HG03103 (cell line): ENCODE measurements at regions not wholly inside any gene's neighbourhood (a gene's known extent, or its start where the extent isn't known, plus 50 kb on each side); places are given as distances from the start of the nearest gene placed in this dataset.
"Not testable (repeated sequence)": the region's sequence is repeated elsewhere in the genome, so short reads cannot be mapped to it uniquely, and the experiment has no call there.

Source experiments
- ATAC-seq: cut with Tn5 transposase; IDR thresholded peaks from one replicate; pipeline ENCODE4 v1.9.1; 2021; ENCODE audit warnings: low read depth; ENCODE audit not compliant: unreplicated experiment

GRCh38 chr17:33983824-33984574 is 271.1 kb upstream of the CCL2 start:
- no peak for ATAC-seq

- no peak for ATAC-seq
These were observed 269.0 kb upstream of the CCL2 start for GRCh38 chr17:33986088-33986487.

GRCh38 chr17:33986566-33986965 is 268.5 kb upstream of the CCL2 start:
- no peak for ATAC-seq

GRCh38 chr17:33987162-33987561 is 267.9 kb upstream of the CCL2 start:
- no peak for ATAC-seq

GRCh38 chr17:33989361-33990148 is 265.5 kb upstream of the CCL2 start:
- no peak for ATAC-seq

GRCh38 chr17:33990943-33991706 is 264.0 kb upstream of the CCL2 start:
- ATAC-seq, result no peak

- no peak for ATAC-seq
These were observed 263.0 kb upstream of the CCL2 start for GRCh38 chr17:33992113-33992512.

GRCh38 chr17:34000639-34001038 is 254.4 kb upstream of the CCL2 start:
- ATAC-seq, result no peak

GRCh38 chr17:34001246-34001645 is 253.8 kb upstream of the CCL2 start:
- no peak for ATAC-seq

- no peak for ATAC-seq
These were observed 249.0 kb upstream of the CCL2 start for GRCh38 chr17:34006126-34006525.

- ATAC-seq, result no peak
These were observed 247.0 kb upstream of the CCL2 start for GRCh38 chr17:34008125-34008524.

- no peak for ATAC-seq
These were observed 245.2 kb upstream of the CCL2 start for GRCh38 chr17:34009912-34010311.

- ATAC-seq, result no peak
These were observed 244.6 kb upstream of the CCL2 start for GRCh38 chr17:34010534-34010933.

- no peak for ATAC-seq
These were observed 243.5 kb upstream of the CCL2 start for GRCh38 chr17:34011599-34011998.

GRCh38 chr17:34012709-34013375 is 242.2 kb upstream of the CCL2 start:
- ATAC-seq, result no peak

GRCh38 chr17:34015253-34015652 is 239.8 kb upstream of the CCL2 start:
- no peak for ATAC-seq

GRCh38 chr17:34024386-34024785 is 230.7 kb upstream of the CCL2 start:
- no peak for ATAC-seq

- no peak for ATAC-seq
These were observed 230.1 kb upstream of the CCL2 start for GRCh38 chr17:34024806-34025551.

GRCh38 chr17:34030601-34031000 is 224.5 kb upstream of the CCL2 start:
- ATAC-seq, result not testable (repeated sequence)

- ATAC-seq, result not testable (repeated sequence)
These were observed 222.8 kb upstream of the CCL2 start for GRCh38 chr17:34032305-34032704.
